ENCODE measurements at regions not wholly inside any gene's neighbourhood (a gene's known extent, or its start where the extent isn't known, plus 50 kb on each side); places are given as distances from the start of the nearest gene placed in this dataset.

- Histone ChIP-seq H3K4me3 (ENCODE audit: insufficient read length, low read depth) (no peak overlapping the region), H3K27me3 (ENCODE audit: insufficient read depth, insufficient read length) (no peaks in the 10 kb centered on the region), H3K36me3 (ENCODE audit: insufficient read depth, insufficient read length, low read length) (no peaks in the 10 kb centered on the region), H3K9me3 (ENCODE audit: insufficient read depth, low read length) (peaks cover 13% of the 10 kb centered on the region), H3K4me1 (ENCODE audit: insufficient read depth, insufficient read length) (no peaks in the 10 kb centered on the region), H3K9ac (ENCODE audit: insufficient read length, low read depth) (no peak overlapping the region)
- DNase-seq (ENCODE audit: low read depth, low spot score) = no peak
- TF ChIP-seq ZNF274 (IDR thresholded peaks at IDR 0.05; ENCODE audit: low read depth, low read length) = no peak
- no peak for TF ChIP-seq YY1 (IDR thresholded peaks at IDR 0.05; ENCODE audit: insufficient read depth, insufficient read length)
- no peak for TF ChIP-seq SUZ12 (IDR thresholded peaks at IDR 0.05; ENCODE audit: extremely low read depth, insufficient read depth, insufficient read length)
Measured at GRCh38 chr3:25855266-25855784, 65.4 kb downstream of the OXSM start.

DNA sequence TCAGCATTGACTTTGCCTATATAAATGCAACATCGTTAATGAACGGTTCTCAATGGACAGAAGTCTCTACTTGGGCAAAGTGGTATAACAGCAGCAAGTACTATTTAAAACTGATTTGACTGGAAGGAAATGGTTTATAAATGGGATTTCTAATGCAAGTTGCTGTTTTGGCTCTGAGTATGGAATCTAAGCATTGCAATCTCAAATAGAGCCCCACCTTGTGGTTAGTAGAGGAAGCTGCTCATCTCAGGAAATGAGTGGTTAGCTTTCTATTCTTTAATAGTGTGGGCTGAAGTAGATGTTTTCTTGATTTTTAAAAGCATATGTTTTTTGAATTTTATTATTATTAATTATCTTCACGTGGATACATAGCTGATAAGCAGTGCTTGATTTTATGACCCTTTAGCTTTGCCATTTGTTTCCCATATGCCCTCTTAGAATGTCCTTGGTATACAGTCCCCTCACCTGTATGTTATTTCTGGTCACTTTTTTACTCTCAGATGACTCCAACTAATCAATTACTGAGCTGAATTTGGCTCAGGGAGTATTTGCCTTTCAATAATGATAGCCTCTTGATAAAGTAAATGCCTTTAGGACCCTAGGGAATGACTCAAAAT, 67.1 kb downstream of the OXSM start:
- Histone ChIP-seq H3K36me3 (ENCODE audit: insufficient read depth, insufficient read length, low read length) (no peaks in the 10 kb centered on the region), H3K27me3 (ENCODE audit: insufficient read depth, insufficient read length) (no peaks in the 10 kb centered on the region), H3K4me1 (ENCODE audit: insufficient read depth, insufficient read length) (no peaks in the 10 kb centered on the region), H3K9me3 (ENCODE audit: insufficient read depth, low read length) (peaks cover 17% of the 10 kb centered on the region), H3K9ac (ENCODE audit: insufficient read length, low read depth) (no peak overlapping the region), H3K4me3 (ENCODE audit: insufficient read length, low read depth) (no peak overlapping the region)
- DNase-seq (ENCODE audit: low read depth, low spot score) = no peak
- TF ChIP-seq YY1 (IDR thresholded peaks at IDR 0.05; ENCODE audit: insufficient read depth, insufficient read length) = no peak
- no peak for TF ChIP-seq SUZ12 (IDR thresholded peaks at IDR 0.05; ENCODE audit: extremely low read depth, insufficient read depth, insufficient read length)
- TF ChIP-seq ZNF274 (IDR thresholded peaks at IDR 0.05; ENCODE audit: low read depth, low read length) = no peak

DNA sequence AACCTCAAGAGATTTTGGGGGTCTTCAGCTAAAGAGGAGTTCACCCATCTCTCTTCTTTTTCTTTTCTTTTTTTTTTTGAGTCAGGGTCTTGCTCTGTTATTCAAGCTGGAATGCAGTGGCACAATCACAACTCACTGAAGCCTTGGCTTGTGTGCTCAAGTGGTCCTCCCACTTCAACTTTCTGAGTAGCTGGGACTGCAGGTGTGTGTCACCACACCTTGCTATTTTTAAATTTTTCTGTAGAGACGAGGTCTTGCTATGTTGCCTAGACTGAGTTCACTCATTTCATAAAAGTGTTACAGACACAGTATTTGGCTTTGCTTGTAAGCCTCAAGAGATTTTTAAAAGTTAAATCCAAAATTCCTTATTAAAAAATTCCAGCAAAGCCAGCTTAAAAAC, 71.7 kb downstream of the OXSM start:
- DNase-seq (ENCODE audit: low read depth, low spot score) = no peak
- Histone ChIP-seq H3K27me3 (ENCODE audit: insufficient read depth, insufficient read length) (no peaks in the 10 kb centered on the region), H3K9ac (ENCODE audit: insufficient read length, low read depth) (no peak overlapping the region), H3K9me3 (ENCODE audit: insufficient read depth, low read length) (peaks cover 14% of the 10 kb centered on the region), H3K4me1 (ENCODE audit: insufficient read depth, insufficient read length) (no peaks in the 10 kb centered on the region), H3K4me3 (ENCODE audit: insufficient read length, low read depth) (no peak overlapping the region), H3K36me3 (ENCODE audit: insufficient read depth, insufficient read length, low read length) (no peaks in the 10 kb centered on the region)
- no peak for TF ChIP-seq ZNF274 (IDR thresholded peaks at IDR 0.05; ENCODE audit: low read depth, low read length)
- no peak for TF ChIP-seq YY1 (IDR thresholded peaks at IDR 0.05; ENCODE audit: insufficient read depth, insufficient read length)
- TF ChIP-seq SUZ12 (IDR thresholded peaks at IDR 0.05; ENCODE audit: extremely low read depth, insufficient read depth, insufficient read length) = no peak

- H3K36me3 ChIP-seq (ENCODE audit: insufficient read depth, insufficient read length, low read length) = no peaks in the 10 kb centered on the region
- TF ChIP-seq SUZ12 (IDR thresholded peaks at IDR 0.05; ENCODE audit: extremely low read depth, insufficient read depth, insufficient read length) = no peak
- no peak for TF ChIP-seq ZNF274 (IDR thresholded peaks at IDR 0.05; ENCODE audit: low read depth, low read length)
- TF ChIP-seq YY1 (IDR thresholded peaks at IDR 0.05; ENCODE audit: insufficient read depth, insufficient read length) = no peak
- H3K9me3 ChIP-seq (ENCODE audit: insufficient read depth, low read length) = peaks cover 15% of the 10 kb centered on the region
- no peak for DNase-seq (ENCODE audit: low read depth, low spot score)
- no peaks in the 10 kb centered on the region for H3K27me3 ChIP-seq (ENCODE audit: insufficient read depth, insufficient read length)
- H3K9ac ChIP-seq (ENCODE audit: insufficient read length, low read depth) = no peak overlapping the region
- H3K4me1 ChIP-seq (ENCODE audit: insufficient read depth, insufficient read length) = no peaks in the 10 kb centered on the region
- no peak overlapping the region for H3K4me3 ChIP-seq (ENCODE audit: insufficient read length, low read depth)
Measured at GRCh38 chr3:25863011-25863415, 73.1 kb downstream of the OXSM start.

- no peak for DNase-seq (ENCODE audit: low read depth, low spot score)
- H3K27me3 ChIP-seq (ENCODE audit: insufficient read depth, insufficient read length) = no peaks in the 10 kb centered on the region
- H3K9ac ChIP-seq (ENCODE audit: insufficient read length, low read depth) = no peak overlapping the region
- TF ChIP-seq ZNF274 (IDR thresholded peaks at IDR 0.05; ENCODE audit: low read depth, low read length) (no peak), SUZ12 (IDR thresholded peaks at IDR 0.05; ENCODE audit: extremely low read depth, insufficient read depth, insufficient read length) (no peak), YY1 (IDR thresholded peaks at IDR 0.05; ENCODE audit: insufficient read depth, insufficient read length) (no peak)
- H3K4me1 ChIP-seq (ENCODE audit: insufficient read depth, insufficient read length) = no peaks in the 10 kb centered on the region
- H3K4me3 ChIP-seq (ENCODE audit: insufficient read length, low read depth) = no peak overlapping the region
- peaks cover 19% of the 10 kb centered on the region for H3K9me3 ChIP-seq (ENCODE audit: insufficient read depth, low read length)
- no peaks in the 10 kb centered on the region for H3K36me3 ChIP-seq (ENCODE audit: insufficient read depth, insufficient read length, low read length)
Measured at GRCh38 chr3:25863416-25863959, 73.6 kb downstream of the OXSM start.

DNA sequence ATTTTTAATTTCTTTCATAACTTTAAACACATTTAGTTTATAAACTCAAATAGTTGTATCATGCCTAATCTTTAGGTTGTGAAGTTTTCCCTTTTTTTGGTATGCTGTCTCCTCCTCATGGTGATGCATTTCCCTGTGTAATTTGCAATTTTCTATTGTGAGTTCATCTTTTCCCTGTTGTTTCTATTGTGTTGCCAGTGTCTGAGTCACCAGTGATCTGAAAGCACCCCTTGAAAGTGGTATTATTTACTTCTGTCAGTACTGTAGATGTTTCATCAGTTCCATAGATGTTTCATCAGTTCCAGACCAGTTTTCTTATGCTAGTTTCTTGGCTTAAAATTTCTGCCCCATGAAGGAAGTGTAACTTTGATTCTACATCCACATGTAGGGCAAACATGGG, 80.6 kb downstream of the OXSM start:
- Histone ChIP-seq H3K9me3 (ENCODE audit: insufficient read depth, low read length) (peaks cover 10% of the 10 kb centered on the region; the same call in 1 of the 2 replicates), H3K9ac (ENCODE audit: insufficient read length, low read depth) (no peak overlapping the region), H3K36me3 (ENCODE audit: insufficient read depth, insufficient read length, low read length) (no peaks in the 10 kb centered on the region), H3K27me3 (ENCODE audit: insufficient read depth, insufficient read length) (no peaks in the 10 kb centered on the region), H3K4me1 (ENCODE audit: insufficient read depth, insufficient read length) (no peaks in the 10 kb centered on the region), H3K4me3 (ENCODE audit: insufficient read length, low read depth) (no peak overlapping the region)
- TF ChIP-seq YY1 (IDR thresholded peaks at IDR 0.05; ENCODE audit: insufficient read depth, insufficient read length) = no peak
- TF ChIP-seq ZNF274 (IDR thresholded peaks at IDR 0.05; ENCODE audit: low read depth, low read length) = no peak
- no peak for TF ChIP-seq SUZ12 (IDR thresholded peaks at IDR 0.05; ENCODE audit: extremely low read depth, insufficient read depth, insufficient read length)
- no peak for DNase-seq (ENCODE audit: low read depth, low spot score)

GRCh38 chr3:25872200-25872877, 82.4 kb downstream of the OXSM start:
- Histone ChIP-seq H3K9ac (ENCODE audit: insufficient read length, low read depth) (no peak overlapping the region), H3K4me1 (ENCODE audit: insufficient read depth, insufficient read length) (no peaks in the 10 kb centered on the region)
- no peak for TF ChIP-seq SUZ12 (IDR thresholded peaks at IDR 0.05; ENCODE audit: extremely low read depth, insufficient read depth, insufficient read length)
- no peak for TF ChIP-seq ZNF274 (IDR thresholded peaks at IDR 0.05; ENCODE audit: low read depth, low read length)
- no peak for TF ChIP-seq YY1 (IDR thresholded peaks at IDR 0.05; ENCODE audit: insufficient read depth, insufficient read length)

More at GRCh38 chr3:25872200-25872877, 82.4 kb downstream of the OXSM start:
- H3K27me3 ChIP-seq (ENCODE audit: insufficient read depth, insufficient read length) = no peaks in the 10 kb centered on the region
- no peaks in the 10 kb centered on the region for H3K36me3 ChIP-seq (ENCODE audit: insufficient read depth, insufficient read length, low read length)
- peaks cover 10% of the 10 kb centered on the region; the same call in 1 of the 2 replicates for H3K9me3 ChIP-seq (ENCODE audit: insufficient read depth, low read length)
- no peak for DNase-seq (ENCODE audit: low read depth, low spot score)
- no peak overlapping the region for H3K4me3 ChIP-seq (ENCODE audit: insufficient read length, low read depth)

Data from NT2/D1 (cell line).